Suprapubic skin (tissue), 4 donors: ENCODE measurements at regions not wholly inside any gene's neighbourhood (a gene's known extent, or its start where the extent isn't known, plus 50 kb on each side); places are given as distances from the start of the nearest gene placed in this dataset.

Experiments used
- DNase-seq, 2 donors: peaks; one replicate each; pipeline ENCODE4 v3.0.0-alpha.2; 2019; ENCODE audit warnings: low spot score in 2 of 2
- H3K27ac ChIP-seq: fragments of 200-600 bp; sonication (generic); one replicate; pipeline ENCODE4 v1.5.1; 2019
- H3K27me3 ChIP-seq: fragments of 200-600 bp; sonication (generic); one replicate; pipeline ENCODE4 v1.5.1; 2019
- H3K36me3 ChIP-seq: fragments of 200-600 bp; sonication (generic); one replicate; pipeline ENCODE4 v1.5.1; 2019
- H3K4me1 ChIP-seq: fragments of 200-600 bp; sonication (generic); one replicate; pipeline ENCODE4 v1.5.1; 2019
- H3K4me3 ChIP-seq: fragments of 200-600 bp; sonication (generic); one replicate; pipeline ENCODE4 v1.5.1; 2019; ENCODE audit warnings: mild to moderate bottlenecking
- H3K9me3 ChIP-seq: fragments of 200-600 bp; sonication (generic); one replicate; pipeline ENCODE4 v1.5.1; 2019
- EP300 ChIP-seq: sonication (generic); formaldehyde crosslinking; IDR thresholded peaks from one replicate; pipeline ENCODE4 v1.6.1; 2017; ENCODE audit warnings: antibody characterized with exemption
- POLR2A ChIP-seq, 2 donors: fragments of 450-650 bp; IDR thresholded peaks; one replicate each; pipeline ENCODE4 v1.6.1; 2017; ENCODE audit warnings: antibody characterized with exemption in 2 of 2, mild to moderate bottlenecking in 2 of 2, moderate library complexity in 2 of 2
- POLR2AphosphoS5 ChIP-seq, 3 donors: sonication (generic); formaldehyde crosslinking; IDR thresholded peaks; one replicate each; pipeline ENCODE4 v1.6.1; 2017; ENCODE audit warnings: antibody characterized with exemption in 3 of 3
- WGBS: methylation state at CpG from one replicate; pipeline ENCODE4 v1.1.5; 2018; 5-methylcytosine and 5-hydroxymethylcytosine counted together
- TF ChIP-seq, protein P1 (sequence below), 2 donors: fragments of 200-600 bp in 1 of 2; fragments of 450-650 bp in 1 of 2; sonication (generic) in 1 of 2; IDR thresholded peaks; one replicate each; pipeline ENCODE4 v1.5.1; 2016 to 2019; ENCODE audit warnings: antibody characterized with exemption in 2 of 2, mild to moderate bottlenecking in 1 of 2, moderate library complexity in 1 of 2

- Histone ChIP-seq H3K27me3 (no peaks in the 10 kb centered on the region), H3K9me3 (no peaks in the 10 kb centered on the region), H3K27ac (no peak overlapping the region), H3K4me3 (no peak overlapping the region), H3K36me3 (no peaks in the 10 kb centered on the region), H3K4me1 (no peaks in the 10 kb centered on the region)
- no peak for DNase-seq
- TF ChIP-seq POLR2A (IDR thresholded peaks at IDR 0.05) (no peak), POLR2AphosphoS5 (IDR thresholded peaks at IDR 0.05) (no peak), EP300 (no peak)
- TF ChIP-seq, protein P1, sequence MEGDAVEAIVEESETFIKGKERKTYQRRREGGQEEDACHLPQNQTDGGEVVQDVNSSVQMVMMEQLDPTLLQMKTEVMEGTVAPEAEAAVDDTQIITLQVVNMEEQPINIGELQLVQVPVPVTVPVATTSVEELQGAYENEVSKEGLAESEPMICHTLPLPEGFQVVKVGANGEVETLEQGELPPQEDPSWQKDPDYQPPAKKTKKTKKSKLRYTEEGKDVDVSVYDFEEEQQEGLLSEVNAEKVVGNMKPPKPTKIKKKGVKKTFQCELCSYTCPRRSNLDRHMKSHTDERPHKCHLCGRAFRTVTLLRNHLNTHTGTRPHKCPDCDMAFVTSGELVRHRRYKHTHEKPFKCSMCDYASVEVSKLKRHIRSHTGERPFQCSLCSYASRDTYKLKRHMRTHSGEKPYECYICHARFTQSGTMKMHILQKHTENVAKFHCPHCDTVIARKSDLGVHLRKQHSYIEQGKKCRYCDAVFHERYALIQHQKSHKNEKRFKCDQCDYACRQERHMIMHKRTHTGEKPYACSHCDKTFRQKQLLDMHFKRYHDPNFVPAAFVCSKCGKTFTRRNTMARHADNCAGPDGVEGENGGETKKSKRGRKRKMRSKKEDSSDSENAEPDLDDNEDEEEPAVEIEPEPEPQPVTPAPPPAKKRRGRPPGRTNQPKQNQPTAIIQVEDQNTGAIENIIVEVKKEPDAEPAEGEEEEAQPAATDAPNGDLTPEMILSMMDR (IDR thresholded peaks at IDR 0.05), result no peak
- WGBS, result 54% methylated on average over 3 of the region's 3 CpGs
These were observed 668.8 kb upstream of the PRKX start for GRCh38 chrX:4382273-4382672.

DNA sequence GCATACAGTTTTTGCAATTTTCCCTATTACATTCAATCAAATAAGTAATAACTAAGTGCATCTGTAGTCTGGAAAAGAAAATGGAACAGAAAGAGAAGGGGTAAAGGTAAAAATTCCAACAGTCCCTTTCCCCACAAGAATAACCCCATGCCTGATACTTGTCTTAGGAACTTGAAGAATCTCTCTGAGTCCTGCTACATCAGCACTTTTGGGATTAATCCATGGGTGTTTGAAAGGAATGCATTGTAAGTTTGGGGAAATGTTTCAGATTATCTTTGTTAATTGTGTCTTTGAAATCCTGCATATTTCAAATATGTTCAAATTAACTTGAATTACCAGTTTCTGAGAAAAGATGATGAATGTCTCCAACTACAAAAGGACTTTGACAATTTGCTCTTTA is 667.3 kb upstream of the PRKX start:
- H3K27ac ChIP-seq, result no peak overlapping the region
- no peaks in the 10 kb centered on the region for H3K27me3 ChIP-seq
- H3K4me3 ChIP-seq, result no peak overlapping the region
- TF ChIP-seq EP300, result no peak
- no peak for TF ChIP-seq POLR2A (IDR thresholded peaks at IDR 0.05)
- TF ChIP-seq, protein P1 (IDR thresholded peaks at IDR 0.05), result no peak
- no peak for TF ChIP-seq POLR2AphosphoS5 (IDR thresholded peaks at IDR 0.05)
- no peaks in the 10 kb centered on the region for H3K9me3 ChIP-seq
- H3K4me1 ChIP-seq, result no peaks in the 10 kb centered on the region
- no peak for DNase-seq
- no peaks in the 10 kb centered on the region for H3K36me3 ChIP-seq

GRCh38 chrX:4379071-4379470 is 665.6 kb upstream of the PRKX start:
- Histone ChIP-seq H3K27ac (no peak overlapping the region), H3K9me3 (no peaks in the 10 kb centered on the region), H3K27me3 (no peaks in the 10 kb centered on the region), H3K4me1 (no peaks in the 10 kb centered on the region), H3K4me3 (no peak overlapping the region), H3K36me3 (no peaks in the 10 kb centered on the region)
- WGBS, result 74% methylated on average over 1 of the region's 1 CpG
- no peak for DNase-seq
- no peak for TF ChIP-seq POLR2AphosphoS5 (IDR thresholded peaks at IDR 0.05)
- TF ChIP-seq POLR2A (IDR thresholded peaks at IDR 0.05), result no peak
- no peak for TF ChIP-seq EP300
- TF ChIP-seq, protein P1 (IDR thresholded peaks at IDR 0.05), result no peak

GRCh38 chrX:4373791-4374190 is 660.3 kb upstream of the PRKX start:
- no peak for DNase-seq
- 74% methylated on average over 8 of the region's 8 CpGs for WGBS
- Histone ChIP-seq H3K27ac (no peak overlapping the region), H3K9me3 (no peaks in the 10 kb centered on the region), H3K27me3 (no peaks in the 10 kb centered on the region), H3K4me1 (no peaks in the 10 kb centered on the region), H3K36me3 (no peaks in the 10 kb centered on the region), H3K4me3 (no peak overlapping the region)
- TF ChIP-seq POLR2A (IDR thresholded peaks at IDR 0.05), result no peak
- no peak for TF ChIP-seq POLR2AphosphoS5 (IDR thresholded peaks at IDR 0.05)
- no peak for TF ChIP-seq EP300
- TF ChIP-seq, protein P1 (IDR thresholded peaks at IDR 0.05), result no peak

- Histone ChIP-seq H3K4me3 (no peak overlapping the region), H3K36me3 (no peaks in the 10 kb centered on the region), H3K4me1 (no peaks in the 10 kb centered on the region), H3K9me3 (no peaks in the 10 kb centered on the region), H3K27ac (no peak overlapping the region), H3K27me3 (no peaks in the 10 kb centered on the region)
- DNase-seq, result no peak
- WGBS, result 94% methylated on average over 3 of the region's 3 CpGs
- TF ChIP-seq, protein P1 (IDR thresholded peaks at IDR 0.05), result no peak
- TF ChIP-seq POLR2A (IDR thresholded peaks at IDR 0.05) (no peak), EP300 (no peak), POLR2AphosphoS5 (IDR thresholded peaks at IDR 0.05) (no peak)
These were observed 645.1 kb upstream of the PRKX start for GRCh38 chrX:4358577-4358976.
